ENCODE measurements at regions not wholly inside any gene's neighbourhood (a gene's known extent, or its start where the extent isn't known, plus 50 kb on each side); places are given as distances from the start of the nearest gene placed in this dataset.

DNA sequence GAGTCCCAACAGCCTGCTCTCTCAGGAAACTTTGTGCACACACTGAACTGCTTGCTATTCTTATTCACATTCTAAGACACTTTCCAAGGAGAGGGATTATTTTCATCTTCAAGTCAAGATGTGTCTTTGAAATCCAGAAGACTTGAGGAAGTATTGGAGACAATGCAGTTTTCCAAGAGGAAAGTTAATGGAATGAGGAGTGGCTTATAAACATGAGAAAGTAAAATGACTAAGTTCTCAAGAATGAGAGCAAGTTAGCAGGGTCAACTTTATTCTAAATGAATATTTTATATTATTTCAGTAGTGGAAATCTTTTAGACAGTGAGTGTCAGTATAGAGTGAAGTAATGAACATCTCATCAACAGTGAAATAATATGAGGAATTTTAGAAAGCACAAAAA, 1239.3 kb downstream of the MRPL39 start:
- CTCF ChIA-PET = no interaction called here
- Histone ChIP-seq H3K18ac (ENCODE audit: low read depth, low read length) (no peak overlapping the region), H3K4me2 (ENCODE audit: low read depth, low read length) (no peak overlapping the region), H2BK5ac (ENCODE audit: low read depth, low read length, poor library complexity, severe bottlenecking) (no peak overlapping the region), H2AK5ac (ENCODE audit: low read depth, low read length) (no peak overlapping the region), H2BK15ac (ENCODE audit: low read depth, low read length) (no peak overlapping the region), H4K91ac (ENCODE audit: insufficient read depth, low read depth, low read length) (peak overlapping the region; percentile 4; the same call in 1 of the 2 replicates), H3K9me1 (ENCODE audit: insufficient read depth, low read length) (no peaks in the 10 kb centered on the region; the same call in 1 of the 2 replicates), H3K14ac (replicated peaks; ENCODE audit: low read depth, low read length) (0 out of 2 replicates have a peak overlapping the region, but pooled peaks have one; percentile 68), H3K36me3 (ENCODE audit: control insufficient read depth, insufficient read depth, low read length) (no peaks in the 10 kb centered on the region), H3K56ac (ENCODE audit: extremely low read depth, insufficient read depth, low read length) (no peak overlapping the region), H3K4me1 (ENCODE audit: control insufficient read depth, insufficient read depth, low read length) (no peaks in the 10 kb centered on the region), H3K23ac (ENCODE audit: low read depth, low read length) (no peak overlapping the region), H4K20me1 (ENCODE audit: insufficient read depth, low read length) (no peaks in the 10 kb centered on the region), H2BK120ac (ENCODE audit: low read depth, low read length) (peak overlapping the region; percentile 64; the same call in 1 of the 2 replicates), H2AK9ac (replicated peaks; ENCODE audit: low read depth, low read length, poor library complexity) (no peak overlapping the region), H2AFZ (replicated peaks; ENCODE audit: low read length, poor library complexity) (peak overlapping the region; percentile 40), H4K5ac (ENCODE audit: low read depth, low read length) (no peak overlapping the region), H3K9ac (ENCODE audit: low read depth, low read length) (no peak overlapping the region), H3K4ac (ENCODE audit: low read depth, low read length) (peak overlapping the region; percentile 56; the same call in 1 of the 2 replicates), H3K27me3 (ENCODE audit: control insufficient read depth, insufficient read depth, low read length) (no peaks in the 10 kb centered on the region), H3K27ac (ENCODE audit: insufficient read depth, low read length) (no peak overlapping the region), H4K8ac (ENCODE audit: low read depth in 2 of 2, low read length in 2 of 2) (no peak overlapping the region), H2BK20ac (ENCODE audit: low read depth, low read length) (no peak overlapping the region; the same call in none of the 2 replicates), H3K9me3 (ENCODE audit: control insufficient read depth, insufficient read depth, low read length) (no peaks in the 10 kb centered on the region), H3K4me3 (ENCODE audit: insufficient read depth, low read depth, low read length) (no peak overlapping the region), H3K79me1 (ENCODE audit: low read depth in 1 of 2, low read length in 2 of 2) (no peaks in the 10 kb centered on the region)
- dilution Hi-C loops (cut with HindIII; ENCODE audit: low sequenced_read_pairs, unreplicated experiment) (no loop called here), in situ Hi-C loops (cut with MboI; ENCODE audit: low sequenced_read_pairs) (no loop called here), intact Hi-C loops (cut with micrococcal nuclease) (no loop called here)
- ATAC-seq (ENCODE audit: low read depth) (peak; percentile 59), DNase-seq (peak; percentile 43)
- TF ChIP-seq NFE2L2 (IDR thresholded peaks at IDR 0.05; ENCODE audit: low read depth, low read length) (no peak), RCOR1 (IDR thresholded peaks at IDR 0.05; ENCODE audit: insufficient replicate concordance, low read length) (no peak), ELK1 (IDR thresholded peaks at IDR 0.05; ENCODE audit: borderline replicate concordance, low read depth, low read length) (no peak), BHLHE40 (IDR thresholded peaks at IDR 0.05; ENCODE audit: low read depth, low read length) (no peak), RAD21 (IDR thresholded peaks at IDR 0.05; ENCODE audit: low read length) (no peak), CTCF (conservative IDR thresholded peaks at IDR 0.05; ENCODE audit: low read depth, low read length) (no peak), MAFK (IDR thresholded peaks at IDR 0.05; ENCODE audit: low read depth, low read length) (no peak), MXI1 (IDR thresholded peaks at IDR 0.05; ENCODE audit: borderline replicate concordance, low read depth, low read length) (no peak), FOS (IDR thresholded peaks at IDR 0.05; ENCODE audit: low read depth, low read length) (no peak), POLR2A (IDR thresholded peaks at IDR 0.05; ENCODE audit: low read depth, low read length) (no peak), CHD1 (IDR thresholded peaks at IDR 0.05; ENCODE audit: low read depth, low read length) (no peak), MAZ (IDR thresholded peaks at IDR 0.05; ENCODE audit: borderline replicate concordance, low read depth, low read length) (no peak), CEBPB (IDR thresholded peaks at IDR 0.05; ENCODE audit: low read depth, low read length) (no peak)
- TF ChIP-seq, protein P1, sequence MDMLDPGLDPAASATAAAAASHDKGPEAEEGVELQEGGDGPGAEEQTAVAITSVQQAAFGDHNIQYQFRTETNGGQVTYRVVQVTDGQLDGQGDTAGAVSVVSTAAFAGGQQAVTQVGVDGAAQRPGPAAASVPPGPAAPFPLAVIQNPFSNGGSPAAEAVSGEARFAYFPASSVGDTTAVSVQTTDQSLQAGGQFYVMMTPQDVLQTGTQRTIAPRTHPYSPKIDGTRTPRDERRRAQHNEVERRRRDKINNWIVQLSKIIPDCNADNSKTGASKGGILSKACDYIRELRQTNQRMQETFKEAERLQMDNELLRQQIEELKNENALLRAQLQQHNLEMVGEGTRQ (IDR thresholded peaks at IDR 0.05; ENCODE audit: low read depth, low read length) = no peak
- POLR2A ChIA-PET (ENCODE audit: unreplicated experiment) = no interaction called here
- no TSS peak for BruUV-seq (replicated peaks)

Data from IMR-90 (cell line).